ENCODE measurements at regions not wholly inside any gene's neighbourhood (a gene's known extent, or its start where the extent isn't known, plus 50 kb on each side); places are given as distances from the start of the nearest gene placed in this dataset.

GRCh38 chr4:74618659-74619058 lies 173.7 kb downstream of the AREG start:
- DNase-seq = no peak

GRCh38 chr4:74619931-74620702 lies 174.2 kb downstream of the BTC start:
- no peak for DNase-seq

- DNase-seq = no peak
Measured at GRCh38 chr4:74621616-74622015, 172.7 kb downstream of the BTC start.

GRCh38 chr4:74623041-74623440 lies 171.3 kb downstream of the BTC start:
- DNase-seq = peak; percentile 64

GRCh38 chr4:74624351-74625151 lies 169.8 kb downstream of the BTC start:
- DNase-seq = peak; percentile 4

GRCh38 chr4:74625981-74626380 lies 168.3 kb downstream of the BTC start:
- DNase-seq = no peak

GRCh38 chr4:74627093-74627492 lies 167.2 kb downstream of the BTC start:
- no peak for DNase-seq

GRCh38 chr4:74627504-74627903 lies 166.8 kb downstream of the BTC start:
- DNase-seq = no peak

GRCh38 chr4:74628852-74629620 lies 165.3 kb downstream of the BTC start:
- no peak for DNase-seq

GRCh38 chr4:74630551-74630950 lies 163.8 kb downstream of the BTC start:
- no peak for DNase-seq

GRCh38 chr4:74631338-74631737 lies 163.0 kb downstream of the BTC start:
- no peak for DNase-seq

- DNase-seq = no peak
Measured at GRCh38 chr4:74631988-74632387, 162.3 kb downstream of the BTC start.

- no peak for DNase-seq
Measured at GRCh38 chr4:74632634-74633033, 161.7 kb downstream of the BTC start.

GRCh38 chr4:74635074-74635473 lies 159.2 kb downstream of the BTC start:
- DNase-seq = no peak

- no peak for DNase-seq
Measured at GRCh38 chr4:74635490-74636123, 158.7 kb downstream of the BTC start.

GRCh38 chr4:74638001-74638400 lies 156.3 kb downstream of the BTC start:
- no peak for DNase-seq

- DNase-seq = no peak
Measured at GRCh38 chr4:74638689-74639088, 155.6 kb downstream of the BTC start.

- peak; percentile 6 for DNase-seq
Measured at GRCh38 chr4:74640111-74640903, 154.0 kb downstream of the BTC start.

- no peak for DNase-seq
Measured at GRCh38 chr4:74642006-74642405, 152.3 kb downstream of the BTC start.

GRCh38 chr4:74649193-74649592 lies 145.1 kb downstream of the BTC start:
- no peak for DNase-seq

GRCh38 chr4:74651198-74651597 lies 143.1 kb downstream of the BTC start:
- no peak for DNase-seq
